ENCODE measurements at regions not wholly inside any gene's neighbourhood (a gene's known extent, or its start where the extent isn't known, plus 50 kb on each side); places are given as distances from the start of the nearest gene placed in this dataset.

DNA sequence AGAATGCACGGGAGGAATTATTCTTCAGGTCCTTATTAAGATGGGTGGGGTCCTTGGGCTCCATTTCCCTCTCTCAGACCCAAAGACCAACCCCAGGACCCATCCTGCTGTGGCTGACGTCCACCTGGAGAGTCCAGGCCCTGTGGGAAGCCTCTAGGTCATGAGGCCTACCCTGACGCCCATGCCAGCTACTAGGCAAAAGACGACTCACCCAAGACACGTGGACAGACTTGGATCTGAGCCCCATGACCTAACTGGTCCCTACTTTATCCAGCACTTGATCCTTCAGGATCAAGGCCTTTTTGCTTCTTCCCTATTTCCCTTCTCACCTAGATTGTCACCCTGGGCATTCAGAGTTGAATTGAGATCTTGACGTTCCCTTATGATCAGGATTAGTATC lies 56.0 kb upstream of the CASZ1 start:
- TF ChIP-seq YY1 (IDR thresholded peaks at IDR 0.05; ENCODE audit: insufficient read depth, insufficient read length) (no peak), ZNF274 (IDR thresholded peaks at IDR 0.05; ENCODE audit: low read depth, low read length) (no peak)

All from NT2/D1 (cell line).